ENCODE measurements at regions not wholly inside any gene's neighbourhood (a gene's known extent, or its start where the extent isn't known, plus 50 kb on each side); places are given as distances from the start of the nearest gene placed in this dataset.

DNA sequence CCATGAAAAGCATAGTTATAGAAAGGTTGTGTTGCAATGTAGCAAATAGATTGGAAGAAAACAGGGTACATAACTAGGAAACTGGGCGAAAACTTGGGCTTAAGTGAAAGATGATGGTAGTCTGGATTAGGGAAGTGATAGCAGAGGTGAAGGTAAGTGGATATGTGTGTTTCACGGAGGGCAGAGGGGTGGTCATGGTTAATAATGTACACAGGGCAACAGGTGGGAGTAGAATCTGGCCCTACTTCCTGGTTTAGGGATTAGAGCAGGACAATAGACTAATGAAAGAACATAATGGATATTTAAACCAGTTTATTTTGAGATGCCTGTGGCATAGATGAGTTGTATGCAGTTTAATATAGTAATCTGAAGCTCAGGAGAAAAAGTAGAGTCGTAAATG is 257.3 kb upstream of the SPRY2 start:
- no peak for DNase-seq (ENCODE audit: low spot score)
- H3K27ac ChIP-seq = no peak overlapping the region
- H3K4me1 ChIP-seq (replicated peaks) = no peaks in the 10 kb centered on the region
- H3K27me3 ChIP-seq (replicated peaks; ENCODE audit: insufficient read depth) = no peaks in the 10 kb centered on the region
- no peaks in the 10 kb centered on the region for H3K9me3 ChIP-seq
- H3K4me3 ChIP-seq = no peak overlapping the region
- H3K36me3 ChIP-seq = no peaks in the 10 kb centered on the region
- TF ChIP-seq POLR2A (IDR thresholded peaks at IDR 0.05) (no peak), CTCF (IDR thresholded peaks at IDR 0.05) (no peak)
- intact Hi-C loops (cut with DNase I) = no loop called here
- 93% methylated on average over 3 of the region's 3 CpGs for WGBS

DNA sequence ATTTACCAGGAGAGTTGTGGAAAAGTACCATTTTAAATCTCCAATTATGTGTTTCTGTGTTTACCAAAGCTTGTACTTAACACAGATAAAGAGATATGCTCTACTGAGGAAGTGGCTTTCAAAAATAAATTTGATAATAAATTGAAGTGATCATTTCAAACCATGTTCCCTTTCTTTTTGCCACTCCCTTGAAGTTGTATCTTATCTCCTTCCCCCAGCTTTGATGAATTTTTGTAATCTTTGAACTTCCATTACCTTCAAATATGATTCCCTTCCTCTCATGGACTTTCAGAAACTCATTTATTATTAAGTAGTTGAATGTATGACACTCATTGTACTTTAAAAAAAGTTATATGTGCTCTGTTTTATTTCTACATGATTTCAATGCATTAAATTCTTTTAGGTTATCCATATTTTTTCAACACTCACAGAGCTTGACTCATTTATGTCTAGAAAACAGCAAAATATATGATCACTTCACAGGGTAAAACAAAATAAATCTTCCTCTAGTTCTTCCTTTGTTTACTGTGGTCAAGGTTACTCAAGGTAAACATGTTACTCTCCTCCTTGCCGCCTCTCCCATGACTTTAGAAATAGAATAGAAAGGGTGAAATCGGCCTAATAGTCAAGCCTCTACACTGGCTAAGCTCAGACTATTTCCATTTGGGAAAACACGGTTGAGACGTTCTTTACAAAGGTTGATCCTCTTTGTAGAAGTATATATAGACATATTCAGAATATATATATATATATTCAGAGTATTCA is 251.2 kb upstream of the SPRY2 start:
- no peak overlapping the region for H3K4me3 ChIP-seq
- intact Hi-C loops (cut with DNase I) = no loop called here
- H3K27ac ChIP-seq = no peak overlapping the region
- no peak for DNase-seq (ENCODE audit: low spot score)
- no peaks in the 10 kb centered on the region for H3K27me3 ChIP-seq (replicated peaks; ENCODE audit: insufficient read depth)
- no peak for TF ChIP-seq POLR2A (IDR thresholded peaks at IDR 0.05)
- TF ChIP-seq CTCF (IDR thresholded peaks at IDR 0.05) = no peak
- TF ChIP-seq POLR2AphosphoS5 (IDR thresholded peaks at IDR 0.05) = no peak
- H3K9me3 ChIP-seq = no peaks in the 10 kb centered on the region
- 76% methylated on average over 4 of the region's 4 CpGs for WGBS
- no peaks in the 10 kb centered on the region for H3K4me1 ChIP-seq (replicated peaks)
- no peaks in the 10 kb centered on the region for H3K36me3 ChIP-seq

GRCh38 chr13:80590551-80590950 is 249.6 kb upstream of the SPRY2 start:
- no peaks in the 10 kb centered on the region for H3K4me1 ChIP-seq (replicated peaks)
- H3K36me3 ChIP-seq = no peaks in the 10 kb centered on the region
- DNase-seq (ENCODE audit: low spot score) = no peak
- no peak for TF ChIP-seq POLR2AphosphoS5 (IDR thresholded peaks at IDR 0.05)
- no peak for TF ChIP-seq POLR2A (IDR thresholded peaks at IDR 0.05)
- TF ChIP-seq CTCF (IDR thresholded peaks at IDR 0.05) = no peak
- WGBS = 76% methylated on average over 3 of the region's 3 CpGs
- no peak overlapping the region for H3K27ac ChIP-seq
- H3K27me3 ChIP-seq (replicated peaks; ENCODE audit: insufficient read depth) = no peaks in the 10 kb centered on the region
- intact Hi-C loops (cut with DNase I) = no loop called here
- no peak overlapping the region for H3K4me3 ChIP-seq
- no peaks in the 10 kb centered on the region for H3K9me3 ChIP-seq

- WGBS = 46% methylated on average over 2 of the region's 2 CpGs
- H3K4me1 ChIP-seq (replicated peaks) = no peaks in the 10 kb centered on the region
- no peak overlapping the region for H3K27ac ChIP-seq
- no peaks in the 10 kb centered on the region for H3K9me3 ChIP-seq
- TF ChIP-seq CTCF (IDR thresholded peaks at IDR 0.05) (no peak), POLR2AphosphoS5 (IDR thresholded peaks at IDR 0.05) (no peak), POLR2A (IDR thresholded peaks at IDR 0.05) (no peak)
- intact Hi-C loops (cut with DNase I) = no loop called here
- H3K4me3 ChIP-seq = no peak overlapping the region
- H3K27me3 ChIP-seq (replicated peaks; ENCODE audit: insufficient read depth) = no peaks in the 10 kb centered on the region
- no peak for DNase-seq (ENCODE audit: low spot score)
- no peaks in the 10 kb centered on the region for H3K36me3 ChIP-seq
These were observed 245.4 kb upstream of the SPRY2 start for GRCh38 chr13:80586356-80586755.

GRCh38 chr13:80585531-80585930 is 244.6 kb upstream of the SPRY2 start:
- H3K27ac ChIP-seq = no peak overlapping the region
- H3K27me3 ChIP-seq (replicated peaks; ENCODE audit: insufficient read depth) = no peaks in the 10 kb centered on the region
- no peaks in the 10 kb centered on the region for H3K4me1 ChIP-seq (replicated peaks)
- no peaks in the 10 kb centered on the region for H3K9me3 ChIP-seq
- DNase-seq (ENCODE audit: low spot score) = no peak
- H3K4me3 ChIP-seq = no peak overlapping the region
- intact Hi-C loops (cut with DNase I) = no loop called here
- 85% methylated on average over 1 of the region's 1 CpG for WGBS
- H3K36me3 ChIP-seq = no peaks in the 10 kb centered on the region
- TF ChIP-seq CTCF (IDR thresholded peaks at IDR 0.05) (no peak), POLR2AphosphoS5 (IDR thresholded peaks at IDR 0.05) (no peak), POLR2A (IDR thresholded peaks at IDR 0.05) (no peak)
